ENCODE measurements at regions not wholly inside any gene's neighbourhood (a gene's known extent, or its start where the extent isn't known, plus 50 kb on each side); places are given as distances from the start of the nearest gene placed in this dataset.
A peak's percentile ranks its signal among the peaks of the same experiment; 100 is the strongest.

DNA sequence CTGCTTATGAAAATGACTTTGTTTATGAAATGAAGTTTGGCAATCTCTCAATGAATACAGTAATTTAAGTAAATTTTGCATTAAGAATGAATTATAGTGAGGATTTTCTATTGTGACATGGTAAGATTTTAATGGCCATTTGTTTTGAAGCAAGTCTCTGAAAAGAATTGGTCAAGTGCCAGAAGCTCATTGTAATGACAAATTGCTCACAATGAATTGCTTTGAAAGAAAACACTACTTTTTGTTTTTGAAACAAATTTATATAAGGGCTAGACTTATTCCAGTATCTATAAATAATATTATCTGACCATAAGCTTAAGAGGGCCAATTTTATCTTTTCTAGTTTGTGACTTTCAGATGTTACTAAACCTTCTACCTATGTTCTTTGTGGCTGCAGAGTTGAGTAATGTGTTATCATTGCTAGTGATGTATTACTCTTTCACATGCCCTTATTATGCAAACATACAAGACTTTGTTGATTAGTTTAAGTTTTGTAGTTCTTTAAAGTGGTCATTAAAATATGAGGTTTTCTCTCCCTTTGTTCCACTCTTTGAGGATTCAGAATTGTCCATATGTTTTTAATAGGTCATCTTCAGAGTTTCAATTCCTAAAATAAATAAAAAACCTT is 93.0 kb upstream of the ZNF608 start:
- peak; percentile 22 for DNase-seq (ENCODE audit: low read depth)
- no peak overlapping the region for H3K4me3 ChIP-seq (ENCODE audit: low read depth, low read length)
- TF ChIP-seq, protein P1, sequence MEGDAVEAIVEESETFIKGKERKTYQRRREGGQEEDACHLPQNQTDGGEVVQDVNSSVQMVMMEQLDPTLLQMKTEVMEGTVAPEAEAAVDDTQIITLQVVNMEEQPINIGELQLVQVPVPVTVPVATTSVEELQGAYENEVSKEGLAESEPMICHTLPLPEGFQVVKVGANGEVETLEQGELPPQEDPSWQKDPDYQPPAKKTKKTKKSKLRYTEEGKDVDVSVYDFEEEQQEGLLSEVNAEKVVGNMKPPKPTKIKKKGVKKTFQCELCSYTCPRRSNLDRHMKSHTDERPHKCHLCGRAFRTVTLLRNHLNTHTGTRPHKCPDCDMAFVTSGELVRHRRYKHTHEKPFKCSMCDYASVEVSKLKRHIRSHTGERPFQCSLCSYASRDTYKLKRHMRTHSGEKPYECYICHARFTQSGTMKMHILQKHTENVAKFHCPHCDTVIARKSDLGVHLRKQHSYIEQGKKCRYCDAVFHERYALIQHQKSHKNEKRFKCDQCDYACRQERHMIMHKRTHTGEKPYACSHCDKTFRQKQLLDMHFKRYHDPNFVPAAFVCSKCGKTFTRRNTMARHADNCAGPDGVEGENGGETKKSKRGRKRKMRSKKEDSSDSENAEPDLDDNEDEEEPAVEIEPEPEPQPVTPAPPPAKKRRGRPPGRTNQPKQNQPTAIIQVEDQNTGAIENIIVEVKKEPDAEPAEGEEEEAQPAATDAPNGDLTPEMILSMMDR (conservative IDR thresholded peaks at IDR 0.05; ENCODE audit: low read depth, low read length), result no peak

GRCh38 chr5:124841829-124842712 is 95.6 kb upstream of the ZNF608 start:
- H3K4me3 ChIP-seq (ENCODE audit: low read depth, low read length), result no peak overlapping the region
- TF ChIP-seq, protein P1 (conservative IDR thresholded peaks at IDR 0.05; ENCODE audit: low read depth, low read length), result no peak
- DNase-seq (ENCODE audit: low read depth), result no peak

DNA sequence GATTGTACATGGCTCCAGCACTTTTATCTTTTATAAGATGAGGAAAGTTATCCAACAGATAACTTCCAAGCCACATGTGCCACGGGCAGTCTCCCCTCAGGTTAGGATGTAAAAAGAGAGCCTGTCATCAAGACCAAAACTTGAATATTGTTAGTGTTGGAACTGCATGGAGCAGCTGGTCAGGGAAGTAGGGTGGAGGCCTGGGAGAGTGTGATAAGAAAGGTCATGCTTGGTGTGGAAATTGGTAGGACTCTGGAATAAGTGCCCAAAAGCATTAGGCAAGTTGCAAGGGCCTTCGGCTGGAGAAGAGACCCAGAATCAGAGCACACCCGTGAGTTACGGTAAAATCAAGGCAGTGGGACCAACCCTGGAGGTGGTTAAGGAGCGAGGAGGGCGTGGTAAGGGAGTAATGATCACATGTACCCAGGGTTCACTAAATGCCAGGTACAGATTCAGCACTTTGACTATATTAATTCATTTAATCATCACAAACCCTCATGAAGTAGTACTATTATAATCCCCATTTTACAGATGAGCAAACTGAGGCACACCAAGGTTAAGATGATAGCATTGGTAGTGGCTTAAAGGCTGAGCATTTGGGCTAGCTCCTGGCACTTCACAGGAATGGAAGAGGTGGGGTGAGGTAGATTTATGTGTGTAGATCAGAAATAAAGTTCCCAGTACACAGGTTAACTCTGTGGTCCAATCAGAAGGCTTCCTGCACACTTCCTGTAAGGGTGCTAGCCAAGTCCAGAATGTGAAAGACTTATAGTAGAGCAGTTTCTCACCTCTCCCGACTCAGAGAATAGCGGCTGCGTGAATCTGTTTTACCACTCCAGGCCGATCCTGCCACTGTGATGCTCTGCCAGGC is 96.5 kb upstream of the ZNF608 start:
- TF ChIP-seq, protein P1 (conservative IDR thresholded peaks at IDR 0.05; ENCODE audit: low read depth, low read length), result no peak
- H3K4me3 ChIP-seq (ENCODE audit: low read depth, low read length), result no peak overlapping the region

DNA sequence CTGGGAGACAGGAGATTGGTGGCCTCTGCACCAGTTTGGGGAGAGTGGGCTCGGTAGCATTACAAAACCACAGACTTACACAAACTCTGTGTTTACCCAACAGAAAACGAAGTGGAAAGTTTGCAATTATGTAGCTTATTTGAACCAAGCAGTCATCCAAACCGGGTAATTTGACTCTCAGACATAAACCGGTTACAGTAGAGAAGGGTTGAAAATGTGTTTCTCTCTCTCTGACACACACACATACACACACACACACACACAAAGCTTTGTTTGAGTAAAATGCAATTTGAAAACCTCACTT is 97.1 kb upstream of the ZNF608 start:
- TF ChIP-seq, protein P1 (conservative IDR thresholded peaks at IDR 0.05; ENCODE audit: low read depth, low read length), result no peak

More for the DNA sequence above, 96.5 kb upstream of the ZNF608 start:
- no peak for DNase-seq (ENCODE audit: low read depth)

GRCh38 chr5:124844371-124844920 is 98.0 kb upstream of the ZNF608 start:
- TF ChIP-seq, protein P1 (conservative IDR thresholded peaks at IDR 0.05; ENCODE audit: low read depth, low read length), result no peak
- DNase-seq (ENCODE audit: low read depth), result no peak
- no peak overlapping the region for H3K4me3 ChIP-seq (ENCODE audit: low read depth, low read length)

More for the DNA sequence above, 97.1 kb upstream of the ZNF608 start:
- H3K4me3 ChIP-seq (ENCODE audit: low read depth, low read length), result no peak overlapping the region
- no peak for DNase-seq (ENCODE audit: low read depth)

DNA sequence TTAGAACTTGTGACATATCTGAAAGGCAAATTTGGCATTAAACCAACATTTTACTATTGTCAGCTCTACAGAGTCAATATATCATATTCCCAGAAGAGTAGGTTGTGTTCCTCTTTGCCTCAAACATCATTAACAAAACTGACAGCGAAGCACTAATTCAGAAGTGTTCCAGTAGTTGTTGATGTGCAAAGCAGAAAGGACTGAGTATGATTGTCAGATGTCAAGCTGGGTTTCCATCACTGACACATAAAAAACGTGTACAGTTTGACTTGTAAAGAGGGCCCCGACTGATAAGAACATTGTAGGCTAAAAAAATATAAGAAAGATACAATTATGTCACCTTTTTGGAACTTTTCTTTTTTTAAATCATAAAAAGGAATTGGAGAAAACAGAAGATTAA is 101.5 kb upstream of the ZNF608 start:
- no peak overlapping the region for H3K4me3 ChIP-seq (ENCODE audit: low read depth, low read length)
- TF ChIP-seq, protein P1 (conservative IDR thresholded peaks at IDR 0.05; ENCODE audit: low read depth, low read length), result no peak
- DNase-seq (ENCODE audit: low read depth), result no peak
